H54 (cell line): ENCODE measurements at regions not wholly inside any gene's neighbourhood (a gene's known extent, or its start where the extent isn't known, plus 50 kb on each side); places are given as distances from the start of the nearest gene placed in this dataset.

Source experiments
- DNase-seq: peaks from one replicate; pipeline ENCODE4 v3.0.0; 2011; ENCODE audit warnings: low spot score, mixed read lengths; ENCODE audit not compliant: insufficient read length
- FAIRE-seq: peaks from 3 replicates; lab custom pipeline; 2011; peaks lifted over from hg19 to GRCh38; lab: Jason Lieb, UNC
- POLR2A ChIP-seq: IDR thresholded peaks from 2 replicates; pipeline ENCODE4 v1.6.1; 2011; ENCODE audit warnings: low read depth, mild to moderate bottlenecking, low read length

GRCh38 chr3:153314038-153314437 lies 152.0 kb downstream of the RAP2B start:
- FAIRE-seq: no peak

GRCh38 chr3:153315781-153316180 lies 153.8 kb downstream of the RAP2B start:
- no peak for FAIRE-seq
- DNase-seq: no peak

More at GRCh38 chr3:153314038-153314437, 152.0 kb downstream of the RAP2B start:
- no peak for TF ChIP-seq POLR2A
- DNase-seq: no peak

GRCh38 chr3:153319705-153320554 lies 157.9 kb downstream of the RAP2B start:
- DNase-seq (no peak), FAIRE-seq (no peak)
- TF ChIP-seq POLR2A: no peak

More at GRCh38 chr3:153315781-153316180, 153.8 kb downstream of the RAP2B start:
- no peak for TF ChIP-seq POLR2A

- FAIRE-seq (no peak), DNase-seq (no peak)
- TF ChIP-seq POLR2A: no peak
Measured at GRCh38 chr3:153320585-153321128, 158.6 kb downstream of the RAP2B start.

GRCh38 chr3:153328690-153329089 lies 166.7 kb downstream of the RAP2B start:
- DNase-seq (no peak), FAIRE-seq (no peak)
- no peak for TF ChIP-seq POLR2A

- no peak for FAIRE-seq
- no peak for TF ChIP-seq POLR2A
- no peak for DNase-seq
Measured at GRCh38 chr3:153330901-153331300, 168.9 kb downstream of the RAP2B start.

GRCh38 chr3:153331676-153332075 lies 169.7 kb downstream of the RAP2B start:
- DNase-seq: no peak
- no peak for TF ChIP-seq POLR2A
- FAIRE-seq: no peak

- no peak for TF ChIP-seq POLR2A
- FAIRE-seq (no peak), DNase-seq (no peak)
Measured at GRCh38 chr3:153334558-153334957, 172.5 kb downstream of the RAP2B start.

- DNase-seq: no peak
- TF ChIP-seq POLR2A: no peak
- FAIRE-seq: no peak
Measured at GRCh38 chr3:153337369-153337768, 175.3 kb downstream of the RAP2B start.

GRCh38 chr3:153338487-153338886 lies 176.5 kb downstream of the RAP2B start:
- DNase-seq (no peak), FAIRE-seq (no peak)
- no peak for TF ChIP-seq POLR2A

- FAIRE-seq (no peak), DNase-seq (no peak)
- no peak for TF ChIP-seq POLR2A
Measured at GRCh38 chr3:153339065-153339464, 177.0 kb downstream of the RAP2B start.

GRCh38 chr3:153343988-153344782 lies 182.2 kb downstream of the RAP2B start:
- FAIRE-seq (no peak), DNase-seq (no peak)
- TF ChIP-seq POLR2A: no peak

- DNase-seq (no peak), FAIRE-seq (no peak)
- TF ChIP-seq POLR2A: no peak
Measured at GRCh38 chr3:153348457-153349107, 186.6 kb downstream of the RAP2B start.
